GM18505 (cell line): ENCODE measurements at regions not wholly inside any gene's neighbourhood (a gene's known extent, or its start where the extent isn't known, plus 50 kb on each side); places are given as distances from the start of the nearest gene placed in this dataset.

Source experiments
- ATAC-seq: cut with Tn5 transposase; IDR thresholded peaks from one replicate; pipeline ENCODE4 v1.9.1; 2021; ENCODE audit not compliant: unreplicated experiment
- POLR2A ChIP-seq: IDR thresholded peaks from 4 replicates; pipeline ENCODE4 v1.6.1; 2011; ENCODE audit warnings: borderline replicate concordance; ENCODE audit not compliant: insufficient read depth, insufficient read length; ENCODE audit errors: extremely low read depth

DNA sequence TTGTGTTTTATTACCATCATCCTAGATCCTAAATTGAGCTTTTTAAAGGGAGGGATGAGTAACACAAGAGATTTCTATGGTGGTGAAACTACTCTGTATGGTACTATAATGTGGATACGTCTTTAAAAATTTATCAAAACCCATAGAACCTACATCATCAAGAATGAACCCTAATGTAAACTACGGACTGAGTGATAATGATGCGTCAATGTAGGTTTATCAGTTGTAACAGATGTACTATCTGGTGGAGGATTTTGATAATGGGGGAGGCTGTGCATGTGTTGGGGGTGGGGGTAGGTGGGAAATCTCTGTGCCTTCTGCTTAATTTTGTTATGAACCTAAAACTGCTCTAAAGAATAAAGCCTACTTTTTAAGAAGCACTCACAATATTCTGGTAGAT is 724.1 kb upstream of the SOX9 start:
- TF ChIP-seq POLR2A: no peak
- no peak for ATAC-seq

DNA sequence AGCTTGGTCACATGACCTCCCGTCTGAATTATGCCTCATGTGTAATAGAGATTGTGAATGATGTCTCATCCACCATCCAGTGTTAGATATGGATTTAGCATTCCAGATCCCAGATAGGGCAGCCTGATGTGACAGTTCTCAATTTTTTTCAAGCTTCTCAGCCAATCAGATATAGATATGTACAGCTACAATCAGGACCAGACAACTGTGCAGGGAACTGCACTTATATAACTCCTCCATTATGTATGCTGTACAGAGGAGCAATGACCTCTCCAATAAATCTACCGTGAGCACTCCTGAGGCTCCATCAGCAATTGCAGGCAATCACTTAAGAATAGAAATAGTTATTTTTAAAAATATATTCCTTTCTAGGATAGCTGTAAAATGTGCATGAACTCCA is 722.8 kb upstream of the SOX9 start:
- ATAC-seq: no peak
- no peak for TF ChIP-seq POLR2A

DNA sequence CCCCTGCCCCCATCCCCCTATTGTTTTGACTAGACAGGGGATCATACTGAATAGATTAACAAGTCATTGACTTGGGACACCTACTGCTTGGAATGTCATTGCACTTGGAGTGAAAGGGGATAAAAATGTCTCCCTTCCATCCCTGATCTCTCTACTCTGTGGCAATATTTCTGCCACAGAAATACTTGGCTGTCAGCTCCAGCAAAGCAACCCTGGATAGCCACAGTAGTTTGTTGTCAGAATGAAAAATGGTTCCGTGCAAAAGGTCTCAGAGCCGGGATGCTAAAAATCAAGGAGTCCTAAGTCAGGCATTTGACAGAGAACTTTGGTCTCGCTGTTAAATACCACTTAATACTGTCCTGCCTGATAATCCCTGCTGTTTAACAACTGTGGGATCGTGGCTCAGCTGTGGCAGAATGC is 722.0 kb upstream of the SOX9 start:
- no peak for ATAC-seq
- TF ChIP-seq POLR2A: no peak

DNA sequence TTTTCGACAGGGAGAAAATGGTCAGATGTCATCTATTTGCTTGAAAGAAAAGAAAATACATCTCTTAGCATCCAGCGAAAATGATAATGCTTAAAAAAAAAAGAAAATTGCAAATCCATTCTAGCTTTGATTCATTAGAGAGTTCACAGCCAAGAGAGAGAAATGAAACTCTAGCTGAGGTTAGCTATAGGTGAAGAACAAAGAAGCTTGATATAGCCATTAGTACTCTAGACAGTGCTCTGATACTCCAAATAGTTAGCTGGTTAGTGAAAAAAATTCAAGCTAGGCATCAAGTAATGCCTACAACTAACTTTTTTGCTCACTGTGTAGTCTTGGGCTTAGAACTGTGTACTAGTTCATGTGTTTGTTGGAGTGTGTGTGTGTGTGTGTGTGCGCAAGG is 721.6 kb upstream of the SOX9 start:
- no peak for ATAC-seq
- no peak for TF ChIP-seq POLR2A

DNA sequence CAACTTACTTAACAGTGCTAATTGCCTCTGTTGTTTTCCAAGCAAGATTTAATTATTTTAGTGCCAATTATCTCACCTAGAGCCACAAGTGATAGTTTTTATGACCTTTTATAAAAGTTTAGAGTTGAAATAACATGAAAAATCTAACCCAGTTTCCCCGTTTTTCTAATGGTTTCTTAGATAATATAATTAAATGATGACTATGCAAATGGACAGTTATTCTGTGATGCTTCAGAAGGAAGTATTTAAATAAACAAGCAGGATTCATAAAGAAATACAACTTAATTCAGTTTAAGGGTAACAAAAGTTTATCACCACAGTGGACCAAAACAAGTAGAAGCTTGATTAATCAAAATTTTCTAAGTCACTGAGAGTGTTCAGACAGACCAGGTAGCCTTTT is 721.2 kb upstream of the SOX9 start:
- no peak for ATAC-seq
- TF ChIP-seq POLR2A: no peak

DNA sequence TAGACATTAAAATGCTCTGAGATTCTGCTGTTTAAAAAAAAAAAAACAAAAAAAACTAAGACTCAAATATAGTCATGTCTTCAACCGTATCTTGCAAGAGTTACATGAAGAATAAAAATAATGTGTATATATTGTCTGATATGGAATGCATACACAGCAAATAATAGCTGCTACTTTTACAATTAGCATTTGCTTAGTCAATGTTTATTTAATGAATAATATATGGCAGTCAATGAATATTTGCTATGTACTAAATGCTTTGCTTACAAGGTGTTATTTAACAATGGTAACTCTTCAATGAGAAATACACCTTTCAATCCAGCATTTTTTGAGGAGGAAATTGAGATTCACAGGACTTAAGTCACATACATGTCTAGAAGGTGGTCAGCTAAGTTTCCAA is 718.8 kb upstream of the SOX9 start:
- no peak for TF ChIP-seq POLR2A
- ATAC-seq: no peak

DNA sequence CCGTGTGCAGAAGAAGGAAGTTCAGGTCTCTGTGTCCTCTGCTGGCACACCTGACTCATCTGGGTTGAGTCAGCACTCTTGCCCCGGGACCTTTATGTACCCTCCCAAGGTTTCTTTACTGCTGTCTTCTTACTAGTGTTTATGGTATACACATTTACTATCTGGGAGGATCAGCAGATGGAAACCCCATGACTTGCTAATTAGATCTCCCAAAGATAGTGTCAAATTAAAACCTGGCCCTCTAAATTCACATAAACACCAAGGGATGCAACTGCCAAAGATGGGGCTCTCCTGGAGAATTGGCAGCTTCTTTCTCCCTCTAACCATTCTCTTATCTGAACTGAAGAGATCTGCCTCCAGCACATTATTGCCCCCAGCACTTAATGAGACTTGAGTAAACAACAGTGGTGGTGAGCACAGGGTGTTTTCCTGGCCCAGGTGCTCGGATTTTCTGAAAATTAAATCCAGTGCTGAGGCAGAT is 718.1 kb upstream of the SOX9 start:
- no peak for ATAC-seq
- TF ChIP-seq POLR2A: no peak

DNA sequence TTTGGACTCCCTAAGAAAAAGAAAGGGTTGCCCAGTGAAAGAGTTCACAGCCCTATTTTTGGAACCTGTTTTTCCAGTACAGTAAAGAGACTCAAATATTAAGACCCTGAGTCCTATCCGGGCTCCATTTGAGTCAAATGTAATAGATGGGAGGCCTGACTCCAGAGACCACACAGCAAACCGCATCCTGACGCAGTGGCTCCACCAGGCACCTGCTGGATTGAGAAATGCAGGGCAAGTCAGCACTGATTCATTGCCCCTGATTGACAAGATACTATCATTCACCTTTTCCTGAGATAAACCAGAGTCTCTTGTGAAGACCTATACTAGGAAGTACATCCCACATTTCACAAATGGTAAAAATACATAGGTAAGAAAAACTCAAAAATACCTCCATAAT is 715.7 kb upstream of the SOX9 start:
- no peak for ATAC-seq
- TF ChIP-seq POLR2A: no peak

DNA sequence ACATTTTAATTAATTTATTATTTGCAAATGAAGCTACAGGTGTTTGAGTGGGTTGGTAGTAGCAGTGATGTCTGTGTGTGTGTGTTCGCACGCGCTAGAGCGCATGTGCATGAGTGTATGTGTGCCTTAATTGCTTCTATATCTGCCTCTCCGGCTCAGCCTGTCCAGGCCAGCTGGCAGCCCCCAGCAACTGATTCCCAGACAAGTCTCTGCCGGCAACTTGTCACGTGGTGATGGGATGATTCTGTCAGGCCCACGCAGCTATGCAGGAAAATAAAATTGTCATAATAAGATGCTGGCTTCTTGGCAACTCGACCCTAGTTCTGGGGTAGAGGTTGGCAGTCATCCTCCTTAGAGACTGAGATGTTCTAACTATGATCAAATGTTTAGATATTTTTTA is 712.8 kb upstream of the SOX9 start:
- no peak for TF ChIP-seq POLR2A
- no peak for ATAC-seq

DNA sequence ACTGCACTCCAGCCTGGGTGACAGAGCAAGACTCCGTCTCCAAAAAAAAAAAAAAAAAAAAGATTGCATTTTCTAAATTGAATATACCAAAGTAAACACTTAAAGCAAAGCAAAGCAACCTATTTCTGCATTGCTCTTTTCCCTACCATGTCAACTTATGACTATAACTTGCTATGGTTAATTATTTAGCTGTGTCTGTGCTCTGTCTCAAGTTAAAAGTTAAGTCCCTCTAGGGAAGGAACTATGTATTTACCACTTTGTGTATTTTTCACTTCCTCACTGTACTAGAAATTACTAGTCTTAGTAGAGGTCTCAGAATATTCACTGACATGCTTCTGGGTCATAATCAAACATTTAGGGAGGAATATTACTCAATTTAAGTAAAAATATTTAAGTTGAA is 711.7 kb upstream of the SOX9 start:
- no peak for TF ChIP-seq POLR2A
- ATAC-seq: no peak

DNA sequence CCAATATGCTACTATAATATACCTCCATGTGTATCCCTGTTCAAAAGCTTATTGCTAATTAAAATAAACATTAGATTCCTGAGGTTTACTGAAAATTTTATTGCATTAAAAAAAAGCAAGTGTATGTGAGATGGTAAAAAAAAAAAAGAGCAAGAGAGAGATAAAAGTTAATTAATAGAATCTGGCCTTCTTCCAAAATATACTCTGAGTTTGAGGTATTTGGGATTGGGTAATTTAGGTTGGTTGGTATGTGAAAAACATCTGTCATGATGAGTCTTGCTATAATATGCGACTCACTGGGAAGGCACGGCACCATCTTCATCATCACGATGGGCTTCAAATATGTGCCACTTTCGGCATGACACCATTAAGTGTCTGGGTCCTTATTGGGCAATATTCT is 711.1 kb upstream of the SOX9 start:
- no peak for ATAC-seq
- no peak for TF ChIP-seq POLR2A

DNA sequence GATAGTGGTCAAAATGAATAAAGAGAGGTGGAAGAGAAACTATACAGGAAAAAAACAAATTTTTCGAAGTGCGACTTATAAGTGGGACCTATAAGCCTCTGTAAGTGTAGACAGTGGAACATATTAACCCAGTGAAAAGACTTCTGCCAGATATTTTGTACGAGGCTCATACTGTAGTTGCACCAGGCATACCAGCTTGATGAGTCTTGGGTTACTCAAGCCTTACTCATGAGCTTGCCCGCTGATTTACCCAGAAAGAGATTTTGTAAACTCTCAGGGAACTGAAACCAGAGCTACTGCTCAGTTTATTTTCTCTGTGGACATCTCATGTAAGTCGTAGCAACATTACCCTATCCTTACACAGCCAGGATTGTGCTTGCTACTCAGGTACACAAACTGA is 708.0 kb upstream of the SOX9 start:
- ATAC-seq: no peak
- no peak for TF ChIP-seq POLR2A

DNA sequence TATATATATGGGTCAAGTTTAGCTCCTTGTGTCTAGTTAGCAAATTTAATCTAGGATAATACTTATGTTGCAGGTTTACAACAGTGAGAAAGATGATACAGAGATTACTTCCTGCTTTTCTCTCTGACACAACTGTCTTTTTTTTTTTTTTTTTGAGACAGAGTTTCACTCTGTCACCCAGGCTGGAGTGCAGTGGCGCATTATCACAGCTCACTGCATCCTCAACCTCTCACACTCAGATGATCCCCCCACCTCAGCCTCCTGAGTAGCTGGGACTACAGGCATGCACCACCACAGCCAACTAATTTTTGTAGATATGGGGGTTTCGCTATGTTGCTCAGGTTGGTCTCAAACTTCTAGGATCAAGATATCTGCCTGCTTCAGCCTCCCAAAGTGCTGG is 706.9 kb upstream of the SOX9 start:
- ATAC-seq: no peak
- no peak for TF ChIP-seq POLR2A

DNA sequence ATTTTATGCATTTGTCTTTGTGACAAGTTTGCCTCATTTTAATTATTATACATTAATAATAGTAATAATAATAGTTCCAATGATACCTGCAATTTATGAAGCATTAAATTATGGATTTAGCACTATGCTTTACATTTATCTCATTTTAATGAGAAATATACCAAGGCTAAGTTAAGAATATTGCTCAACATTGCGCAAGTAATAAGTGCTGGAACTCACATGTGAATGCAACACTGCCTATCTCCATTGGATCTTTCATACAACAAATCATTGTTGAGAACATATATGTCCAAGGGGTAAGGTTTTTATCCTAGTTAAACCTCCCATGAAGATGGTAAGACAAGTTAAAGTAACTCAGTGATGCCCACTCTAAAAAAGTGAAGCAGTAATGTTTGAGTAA is 703.7 kb upstream of the SOX9 start:
- TF ChIP-seq POLR2A: no peak
- no peak for ATAC-seq

DNA sequence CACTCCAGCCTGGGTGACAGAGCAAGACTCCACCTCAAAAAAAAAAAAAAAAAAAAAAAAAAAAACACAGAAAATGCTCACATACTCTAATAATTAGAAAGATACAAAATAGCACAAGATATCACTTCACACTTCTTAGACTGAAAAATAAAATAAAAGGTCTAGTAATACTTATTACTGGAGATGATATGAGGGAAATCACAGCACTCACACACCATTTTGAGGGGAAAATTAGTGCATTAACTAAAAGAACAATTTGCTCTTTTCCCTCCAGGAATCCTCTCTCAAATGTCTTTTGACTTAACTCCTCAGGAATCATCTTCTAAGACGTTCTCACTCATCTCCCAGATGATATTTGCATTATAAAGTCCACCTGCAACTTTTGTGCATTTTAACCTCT is 697.9 kb upstream of the SOX9 start:
- TF ChIP-seq POLR2A: no peak
- no peak for ATAC-seq
